ENCODE measurements at regions not wholly inside any gene's neighbourhood (a gene's known extent, or its start where the extent isn't known, plus 50 kb on each side); places are given as distances from the start of the nearest gene placed in this dataset.
"Not testable (repeated sequence)": the region's sequence is repeated elsewhere in the genome, so short reads cannot be mapped to it uniquely, and the experiment has no call there.

DNA sequence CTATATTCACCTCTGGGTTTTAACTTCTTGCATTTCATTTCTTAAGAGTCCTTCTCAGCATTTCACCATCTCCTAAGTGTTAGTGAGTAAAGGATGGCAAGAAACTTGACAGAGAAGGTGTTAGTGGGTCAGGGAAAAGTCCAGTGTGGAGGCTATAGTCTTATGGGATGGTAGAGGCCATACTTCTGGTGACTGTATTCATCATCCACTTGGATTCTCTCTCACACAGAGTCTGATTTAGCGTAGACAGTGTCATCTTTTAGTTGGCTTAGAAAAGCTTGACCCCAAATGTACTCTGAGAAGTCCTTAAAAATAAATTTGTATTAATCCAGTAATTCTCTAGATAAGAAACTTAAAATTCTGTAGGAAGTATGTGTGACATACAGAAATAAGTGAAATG lies 232.4 kb upstream of the FBXO33 start:
- no peak for DNase-seq (ENCODE audit: low read depth in 2 of 2)
- H3K4me3 ChIP-seq (replicated peaks in 1 of 2; ENCODE audit: low read depth in 2 of 2, low read length in 2 of 2): no peak overlapping the region
- TF ChIP-seq, protein P1, sequence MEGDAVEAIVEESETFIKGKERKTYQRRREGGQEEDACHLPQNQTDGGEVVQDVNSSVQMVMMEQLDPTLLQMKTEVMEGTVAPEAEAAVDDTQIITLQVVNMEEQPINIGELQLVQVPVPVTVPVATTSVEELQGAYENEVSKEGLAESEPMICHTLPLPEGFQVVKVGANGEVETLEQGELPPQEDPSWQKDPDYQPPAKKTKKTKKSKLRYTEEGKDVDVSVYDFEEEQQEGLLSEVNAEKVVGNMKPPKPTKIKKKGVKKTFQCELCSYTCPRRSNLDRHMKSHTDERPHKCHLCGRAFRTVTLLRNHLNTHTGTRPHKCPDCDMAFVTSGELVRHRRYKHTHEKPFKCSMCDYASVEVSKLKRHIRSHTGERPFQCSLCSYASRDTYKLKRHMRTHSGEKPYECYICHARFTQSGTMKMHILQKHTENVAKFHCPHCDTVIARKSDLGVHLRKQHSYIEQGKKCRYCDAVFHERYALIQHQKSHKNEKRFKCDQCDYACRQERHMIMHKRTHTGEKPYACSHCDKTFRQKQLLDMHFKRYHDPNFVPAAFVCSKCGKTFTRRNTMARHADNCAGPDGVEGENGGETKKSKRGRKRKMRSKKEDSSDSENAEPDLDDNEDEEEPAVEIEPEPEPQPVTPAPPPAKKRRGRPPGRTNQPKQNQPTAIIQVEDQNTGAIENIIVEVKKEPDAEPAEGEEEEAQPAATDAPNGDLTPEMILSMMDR (IDR thresholded peaks at IDR 0.05; ENCODE audit: low read depth, low read length): no peak

DNA sequence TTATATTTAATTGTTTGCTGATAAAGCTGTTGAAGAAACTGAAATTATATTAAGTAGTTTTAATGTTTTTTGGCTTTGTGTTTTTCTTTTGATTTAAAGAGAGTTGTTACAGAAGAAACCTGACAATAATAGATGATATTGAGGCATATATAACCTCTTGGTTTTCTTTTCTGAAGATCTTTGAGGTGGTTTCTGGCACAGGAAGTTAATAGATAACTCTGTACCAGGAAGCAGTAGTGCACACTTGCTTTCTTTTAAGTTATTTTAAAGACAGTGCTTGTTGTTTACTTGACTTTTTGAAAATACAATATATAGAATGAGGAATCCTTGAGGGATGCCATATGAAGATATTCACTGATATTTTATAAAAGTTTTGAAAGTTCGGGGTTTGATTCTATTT lies 209.0 kb upstream of the FBXO33 start:
- H3K4me3 ChIP-seq (replicated peaks in 1 of 2; ENCODE audit: low read depth in 2 of 2, low read length in 2 of 2): no peak overlapping the region
- TF ChIP-seq, protein P1 (IDR thresholded peaks at IDR 0.05; ENCODE audit: low read depth, low read length): no peak
- DNase-seq (ENCODE audit: low read depth in 2 of 2): no peak

DNA sequence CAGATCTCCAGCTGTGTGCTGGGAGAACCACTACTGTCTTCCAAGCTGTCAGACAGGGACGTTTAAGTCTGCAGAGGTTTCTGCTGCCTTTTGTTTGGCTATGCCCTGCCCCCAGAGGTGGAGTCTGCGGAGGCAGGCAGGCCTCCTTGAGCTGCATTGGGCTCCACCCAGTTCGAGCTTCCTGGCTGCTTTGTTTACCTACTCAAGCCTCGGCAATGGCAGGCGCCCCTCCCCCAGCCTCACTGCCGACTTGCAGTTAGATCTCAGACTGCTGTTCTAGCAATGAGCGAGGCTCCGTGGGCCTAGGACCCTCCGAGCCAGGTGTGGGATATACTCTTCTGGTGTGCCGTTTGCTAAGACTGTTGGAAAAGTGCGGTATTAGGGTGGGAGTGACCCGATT lies 206.8 kb upstream of the FBXO33 start:
- not testable (repeated sequence) for H3K4me3 ChIP-seq (replicated peaks in 1 of 2; ENCODE audit: low read depth in 2 of 2, low read length in 2 of 2); DNase-seq (ENCODE audit: low read depth in 2 of 2)

DNA sequence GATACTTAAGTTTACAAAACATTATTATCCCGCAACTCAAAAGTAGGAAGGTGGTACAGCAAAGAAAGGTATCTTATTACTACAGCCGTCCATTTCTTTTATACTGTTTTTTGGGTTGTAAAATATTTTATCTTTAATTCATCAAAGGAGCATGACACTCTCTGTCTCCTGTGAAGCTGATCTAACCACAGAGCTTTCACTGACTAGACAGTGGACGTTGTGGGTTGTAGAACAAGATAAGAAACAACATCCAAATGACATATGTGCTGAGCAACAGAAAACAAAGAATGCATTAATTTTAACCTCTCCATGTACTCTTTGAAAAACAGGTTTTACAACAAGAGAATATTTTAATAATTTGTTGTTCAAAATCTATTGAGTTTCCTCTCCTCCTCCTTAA lies 195.9 kb upstream of the FBXO33 start:
- no peak for DNase-seq (ENCODE audit: low read depth in 2 of 2)
- no peak overlapping the region for H3K4me3 ChIP-seq (replicated peaks in 1 of 2; ENCODE audit: low read depth in 2 of 2, low read length in 2 of 2)
- TF ChIP-seq, protein P1 (IDR thresholded peaks at IDR 0.05; ENCODE audit: low read depth, low read length): no peak

DNA sequence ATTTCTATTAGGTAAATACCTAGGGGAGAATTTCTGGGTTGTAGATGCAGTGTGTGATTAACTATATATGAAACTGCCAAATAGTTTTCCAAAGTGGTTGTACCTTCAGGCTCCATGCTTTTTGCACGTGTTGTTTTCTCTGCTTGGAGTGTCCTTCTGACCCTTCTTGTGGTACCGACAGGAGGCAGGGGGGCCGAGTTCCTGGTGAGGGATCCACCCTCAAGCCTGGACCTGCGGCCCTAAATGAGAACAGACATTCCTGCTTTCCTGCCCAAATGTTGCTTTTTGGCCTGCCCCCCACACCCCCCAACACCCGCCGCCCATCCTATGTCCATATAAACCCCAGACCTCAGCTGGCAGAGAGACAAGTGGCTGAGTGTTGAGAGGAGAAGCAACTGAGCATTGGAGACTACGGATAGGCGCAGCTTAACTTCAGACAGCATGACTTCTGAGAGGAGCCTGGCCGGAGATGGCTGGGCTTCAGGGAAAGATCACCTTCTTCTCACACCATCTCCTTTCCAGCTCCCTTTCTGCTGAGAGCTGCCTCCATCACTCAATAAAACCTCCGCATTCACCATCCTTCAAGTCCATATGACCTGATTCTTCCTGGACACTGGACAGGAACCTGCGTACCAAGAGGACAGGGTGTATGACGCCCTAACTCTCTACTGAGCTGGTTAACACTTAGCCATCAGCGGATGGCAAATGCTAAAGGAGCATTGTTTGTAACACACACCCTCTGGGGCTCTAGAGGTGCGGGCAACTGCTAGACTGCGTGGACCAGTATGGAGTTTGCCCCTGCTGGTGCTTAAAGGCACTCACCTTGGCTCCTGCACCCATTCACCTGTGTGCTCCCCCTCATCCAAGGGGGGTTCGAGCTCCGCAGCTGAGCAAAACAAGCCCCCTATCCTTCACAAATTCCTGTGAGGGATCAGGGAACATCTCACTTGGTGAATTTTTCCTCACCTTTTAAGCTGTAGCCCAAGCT lies 194.7 kb upstream of the FBXO33 start:
- TF ChIP-seq, protein P1 (IDR thresholded peaks at IDR 0.05; ENCODE audit: low read depth, low read length): no peak
- DNase-seq (ENCODE audit: low read depth in 2 of 2): no peak
- no peak overlapping the region for H3K4me3 ChIP-seq (replicated peaks in 1 of 2; ENCODE audit: low read depth in 2 of 2, low read length in 2 of 2)

DNA sequence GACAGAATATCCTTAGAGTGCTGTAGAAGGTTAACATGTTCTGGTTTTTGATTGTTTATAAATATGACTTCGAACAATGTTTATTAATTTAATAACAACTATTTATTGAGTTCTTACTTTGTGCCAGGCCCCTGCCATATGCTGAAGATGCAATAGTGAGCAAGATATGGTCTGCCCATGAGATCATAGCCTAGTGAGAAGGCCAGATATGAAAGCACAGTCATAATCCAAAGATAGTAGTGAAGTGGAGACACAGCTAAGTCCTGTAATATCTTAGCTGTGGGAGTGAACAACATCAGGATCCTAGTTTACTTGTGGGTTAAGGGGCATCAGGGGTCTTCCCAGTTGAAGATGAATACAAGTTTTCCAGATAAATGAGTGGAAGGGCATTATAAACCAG lies 189.4 kb upstream of the FBXO33 start:
- DNase-seq (ENCODE audit: low read depth in 2 of 2): no peak
- no peak overlapping the region for H3K4me3 ChIP-seq (replicated peaks in 1 of 2; ENCODE audit: low read depth in 2 of 2, low read length in 2 of 2)
- TF ChIP-seq, protein P1 (IDR thresholded peaks at IDR 0.05; ENCODE audit: low read depth, low read length): no peak

DNA sequence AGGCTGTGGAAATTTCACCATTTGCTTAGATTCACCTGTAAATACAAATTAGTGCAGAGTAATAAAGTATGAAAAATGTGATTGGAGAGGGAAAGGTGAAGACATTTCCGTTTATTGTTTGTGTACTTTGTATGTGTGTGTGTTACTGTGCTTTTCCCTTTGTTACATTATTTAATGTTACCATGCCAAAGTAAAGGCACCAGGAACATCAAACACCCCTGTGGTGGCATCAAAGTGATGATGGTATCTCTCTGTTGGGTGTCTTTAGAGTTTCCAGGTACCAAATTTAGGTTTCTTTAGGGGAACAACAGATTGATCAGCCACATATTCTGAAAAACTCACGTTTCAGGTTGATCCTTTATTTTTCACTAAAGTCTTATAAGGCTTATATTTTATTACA lies 189.0 kb upstream of the FBXO33 start:
- no peak overlapping the region for H3K4me3 ChIP-seq (replicated peaks in 1 of 2; ENCODE audit: low read depth in 2 of 2, low read length in 2 of 2)
- TF ChIP-seq, protein P1 (IDR thresholded peaks at IDR 0.05; ENCODE audit: low read depth, low read length): no peak
- no peak for DNase-seq (ENCODE audit: low read depth in 2 of 2)

All from cardiac fibroblast (primary cell).